ENCODE measurements at regions not wholly inside any gene's neighbourhood (a gene's known extent, or its start where the extent isn't known, plus 50 kb on each side); places are given as distances from the start of the nearest gene placed in this dataset.

DNA sequence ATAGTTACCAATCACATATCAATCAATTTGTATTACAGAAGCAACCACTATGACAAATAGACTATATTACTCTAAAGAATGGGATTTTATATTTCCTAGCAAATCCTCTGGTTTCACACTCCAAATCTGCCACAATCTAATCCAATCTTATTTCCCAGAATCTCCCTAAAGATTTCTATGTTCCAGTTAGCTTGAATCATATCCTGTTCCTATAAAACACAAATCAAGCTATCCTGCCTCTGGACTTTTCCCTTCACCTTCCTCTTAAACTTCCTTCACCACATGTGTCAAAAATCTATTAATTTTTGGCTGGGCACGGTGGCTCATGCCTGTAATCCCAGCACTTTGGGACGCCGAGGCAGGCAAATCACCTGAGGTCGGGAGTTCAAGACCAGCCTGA lies 50.0 kb downstream of the PIK3C2A start:
- ATAC-seq: no peak
- Histone ChIP-seq H3K36me3 (no peaks in the 10 kb centered on the region), H3K27ac (no peak overlapping the region), H3K9me3 (no peaks in the 10 kb centered on the region), H3K27me3 (no peaks in the 10 kb centered on the region), H3K4me3 (no peak overlapping the region), H3K4me1 (peaks cover 33% of the 10 kb centered on the region)
- intact Hi-C loops (cut with DNase I): no loop called here
- TF ChIP-seq, protein P1, sequence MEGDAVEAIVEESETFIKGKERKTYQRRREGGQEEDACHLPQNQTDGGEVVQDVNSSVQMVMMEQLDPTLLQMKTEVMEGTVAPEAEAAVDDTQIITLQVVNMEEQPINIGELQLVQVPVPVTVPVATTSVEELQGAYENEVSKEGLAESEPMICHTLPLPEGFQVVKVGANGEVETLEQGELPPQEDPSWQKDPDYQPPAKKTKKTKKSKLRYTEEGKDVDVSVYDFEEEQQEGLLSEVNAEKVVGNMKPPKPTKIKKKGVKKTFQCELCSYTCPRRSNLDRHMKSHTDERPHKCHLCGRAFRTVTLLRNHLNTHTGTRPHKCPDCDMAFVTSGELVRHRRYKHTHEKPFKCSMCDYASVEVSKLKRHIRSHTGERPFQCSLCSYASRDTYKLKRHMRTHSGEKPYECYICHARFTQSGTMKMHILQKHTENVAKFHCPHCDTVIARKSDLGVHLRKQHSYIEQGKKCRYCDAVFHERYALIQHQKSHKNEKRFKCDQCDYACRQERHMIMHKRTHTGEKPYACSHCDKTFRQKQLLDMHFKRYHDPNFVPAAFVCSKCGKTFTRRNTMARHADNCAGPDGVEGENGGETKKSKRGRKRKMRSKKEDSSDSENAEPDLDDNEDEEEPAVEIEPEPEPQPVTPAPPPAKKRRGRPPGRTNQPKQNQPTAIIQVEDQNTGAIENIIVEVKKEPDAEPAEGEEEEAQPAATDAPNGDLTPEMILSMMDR (IDR thresholded peaks at IDR 0.05): no peak
- no peak for DNase-seq

DNA sequence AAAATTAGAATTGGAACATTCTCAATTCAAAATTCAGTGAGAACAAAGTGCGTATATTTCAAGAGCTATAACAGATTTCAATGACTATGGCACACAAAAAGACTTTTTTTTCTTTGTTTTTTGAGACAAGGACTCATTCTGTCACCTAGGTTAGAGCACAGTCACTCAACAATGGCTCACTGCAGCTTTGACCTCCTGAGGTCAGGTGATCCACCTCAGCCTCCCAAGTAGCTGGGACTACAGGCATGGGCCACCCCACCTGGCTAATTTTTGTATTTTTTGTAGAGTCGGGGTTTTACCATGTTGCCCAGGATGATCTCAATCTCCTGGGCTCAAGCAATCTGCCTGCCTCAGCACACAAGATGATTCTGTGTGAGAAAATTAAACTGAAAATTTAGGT lies 51.5 kb downstream of the PIK3C2A start:
- DNase-seq (no peak), ATAC-seq (no peak)
- H3K4me1 ChIP-seq: peaks cover 21% of the 10 kb centered on the region
- H3K4me3 ChIP-seq: no peak overlapping the region
- peaks cover 8% of the 10 kb centered on the region for H3K36me3 ChIP-seq
- no peak overlapping the region for H3K27ac ChIP-seq
- intact Hi-C loops (cut with DNase I): no loop called here
- TF ChIP-seq, protein P1 (IDR thresholded peaks at IDR 0.05): no peak
- no peaks in the 10 kb centered on the region for H3K27me3 ChIP-seq
- H3K9me3 ChIP-seq: no peaks in the 10 kb centered on the region

DNA sequence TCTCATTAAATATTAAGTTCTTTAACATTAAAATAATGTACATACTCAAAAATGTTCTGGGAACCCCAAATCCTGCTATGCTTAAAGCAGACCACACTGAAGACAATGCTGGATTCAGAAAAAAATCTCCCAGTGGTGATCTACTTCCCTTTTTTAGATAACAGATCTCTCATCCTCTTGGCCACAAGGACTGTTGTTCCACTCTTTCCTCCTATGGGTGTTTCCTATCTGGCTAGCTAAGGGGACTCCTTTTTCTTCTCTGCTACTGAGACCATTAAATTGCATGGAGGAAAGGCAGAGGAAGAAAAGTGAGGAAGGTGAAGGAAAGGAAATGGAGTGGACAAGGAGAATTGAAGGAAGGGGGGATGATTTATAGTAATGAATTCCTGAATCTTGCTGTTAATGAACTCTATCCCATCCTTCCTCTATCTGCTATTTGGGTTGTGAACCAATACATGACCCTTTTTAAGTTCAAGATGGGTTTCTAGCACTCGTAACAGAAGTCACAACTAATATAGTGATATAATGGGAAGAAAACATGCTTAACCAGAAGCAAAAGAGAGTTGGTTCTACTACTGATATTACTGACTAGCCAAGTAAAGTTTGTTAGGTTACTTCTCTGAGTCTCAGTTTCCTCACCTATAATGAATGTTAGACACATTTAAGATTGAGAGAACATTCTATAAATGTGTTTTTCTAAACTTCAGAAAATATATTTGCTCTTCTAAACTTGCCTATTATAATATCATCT lies 53.2 kb downstream of the PIK3C2A start:
- no peaks in the 10 kb centered on the region for H3K27me3 ChIP-seq
- H3K36me3 ChIP-seq: peaks cover 12% of the 10 kb centered on the region
- no peak for ATAC-seq
- intact Hi-C loops (cut with DNase I): no loop called here
- H3K4me3 ChIP-seq: no peak overlapping the region
- H3K4me1 ChIP-seq: peaks cover 4% of the 10 kb centered on the region
- TF ChIP-seq, protein P1 (IDR thresholded peaks at IDR 0.05): no peak
- no peak for DNase-seq
- H3K27ac ChIP-seq: no peak overlapping the region
- no peaks in the 10 kb centered on the region for H3K9me3 ChIP-seq

DNA sequence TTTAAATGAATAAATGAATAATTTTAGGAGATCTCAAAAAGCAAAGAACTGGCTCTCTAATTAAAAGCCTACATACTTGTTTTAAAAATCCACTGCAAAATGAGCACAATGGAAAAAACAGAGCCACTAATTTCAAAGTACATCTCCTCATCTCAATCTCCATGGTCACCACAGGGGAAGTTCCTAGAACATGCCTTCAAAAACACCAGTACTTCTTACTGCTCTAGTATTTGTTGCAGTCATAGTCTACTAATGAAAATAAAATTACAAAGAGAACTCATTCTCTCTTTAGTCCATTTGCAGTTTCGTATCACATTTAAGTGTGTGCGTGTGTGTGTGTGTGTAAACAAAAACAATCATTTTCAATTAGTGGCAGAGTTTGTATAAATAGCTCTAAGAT lies 54.0 kb downstream of the PIK3C2A start:
- intact Hi-C loops (cut with DNase I): no loop called here
- Histone ChIP-seq H3K27me3 (no peaks in the 10 kb centered on the region), H3K4me1 (no peaks in the 10 kb centered on the region), H3K36me3 (peaks cover 12% of the 10 kb centered on the region), H3K27ac (no peak overlapping the region), H3K4me3 (no peak overlapping the region), H3K9me3 (no peaks in the 10 kb centered on the region)
- TF ChIP-seq, protein P1 (IDR thresholded peaks at IDR 0.05): no peak
- ATAC-seq (no peak), DNase-seq (no peak)

DNA sequence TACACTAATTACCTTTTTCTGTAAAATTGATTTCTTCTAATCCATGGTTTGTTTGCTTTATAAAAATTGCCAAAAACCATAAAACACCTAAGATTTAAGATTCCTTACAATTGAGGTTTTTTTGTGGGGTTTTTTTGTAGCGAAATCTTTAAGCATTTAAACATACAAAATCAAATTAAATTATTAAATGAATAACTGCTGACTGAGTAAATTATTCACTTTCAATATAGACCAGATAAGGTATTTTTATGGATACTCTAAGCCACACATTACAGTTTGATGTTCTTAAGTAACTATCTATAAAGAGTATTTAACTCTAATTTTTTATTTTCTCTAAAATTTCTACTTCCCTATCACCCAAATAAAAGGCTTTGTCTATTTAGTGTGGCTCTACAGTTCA lies 55.5 kb downstream of the PIK3C2A start:
- H3K36me3 ChIP-seq: peaks cover 22% of the 10 kb centered on the region
- no peaks in the 10 kb centered on the region for H3K27me3 ChIP-seq
- H3K9me3 ChIP-seq: no peaks in the 10 kb centered on the region
- no peak for ATAC-seq
- TF ChIP-seq, protein P1 (IDR thresholded peaks at IDR 0.05): no peak
- no peak for DNase-seq
- no peaks in the 10 kb centered on the region for H3K4me1 ChIP-seq
- intact Hi-C loops (cut with DNase I): no loop called here
- no peak overlapping the region for H3K27ac ChIP-seq
- H3K4me3 ChIP-seq: no peak overlapping the region

DNA sequence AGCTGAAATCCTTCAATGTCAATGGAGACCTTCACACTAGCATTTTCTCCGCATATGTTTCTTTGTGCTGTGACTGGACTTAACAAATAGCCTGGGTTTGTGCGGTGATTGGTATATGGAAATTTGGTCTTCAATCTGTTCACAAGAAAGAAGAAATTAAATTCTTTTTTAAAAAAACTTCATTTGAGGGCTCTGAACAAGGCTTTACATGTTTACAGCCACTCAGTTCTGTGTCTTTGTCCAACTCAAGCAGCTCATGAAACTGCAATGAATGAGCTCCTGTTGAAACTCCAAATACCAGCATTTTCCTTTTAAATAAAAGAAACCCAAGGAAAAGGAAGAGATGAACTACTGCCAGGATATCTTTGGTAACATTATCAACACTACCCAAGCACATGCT lies 57.3 kb downstream of the PIK3C2A start:
- intact Hi-C loops (cut with DNase I): no loop called here

More for the DNA sequence above, 57.3 kb downstream of the PIK3C2A start:
- DNase-seq: no peak
- Histone ChIP-seq H3K27me3 (no peaks in the 10 kb centered on the region), H3K4me3 (no peak overlapping the region), H3K27ac (no peak overlapping the region), H3K4me1 (no peaks in the 10 kb centered on the region), H3K36me3 (peaks cover 40% of the 10 kb centered on the region), H3K9me3 (no peaks in the 10 kb centered on the region)
- ATAC-seq: no peak
- TF ChIP-seq, protein P1 (IDR thresholded peaks at IDR 0.05): no peak
